Stimulated activated CD4-positive, alpha-beta T cell treated with anti-CD3 and anti-CD28 coated beads, Interleukin-4, amount 100 ng/mL, for 24 hours (primary cell): ENCODE measurements at regions not wholly inside any gene's neighbourhood (a gene's known extent, or its start where the extent isn't known, plus 50 kb on each side); places are given as distances from the start of the nearest gene placed in this dataset.
"Not testable (repeated sequence)": the region's sequence is repeated elsewhere in the genome, so short reads cannot be mapped to it uniquely, and the experiment has no call there.

ENCODE experiments used
- DNase-seq: peaks from one replicate; pipeline ENCODE4 v3.0.0-alpha.2; 2020

GRCh38 chr7:92909686-92910475 is 73.5 kb upstream of the CDK6 start:
- no peak for DNase-seq

- peak; percentile 93 for DNase-seq
Observed at GRCh38 chr7:92904244-92905131, 68.1 kb upstream of the CDK6 start.

- no peak for DNase-seq
Observed at GRCh38 chr7:92898798-92899197, 62.4 kb upstream of the CDK6 start.

GRCh38 chr7:92894857-92895256 is 58.5 kb upstream of the CDK6 start:
- not testable (repeated sequence) for DNase-seq

- no peak for DNase-seq
Observed at GRCh38 chr7:92889081-92889480, 52.7 kb upstream of the CDK6 start.
